ENCODE measurements at regions not wholly inside any gene's neighbourhood (a gene's known extent, or its start where the extent isn't known, plus 50 kb on each side); places are given as distances from the start of the nearest gene placed in this dataset.

- no peak for TF ChIP-seq ZNF547 (CRISPR knock-in tag; IDR thresholded peaks at IDR 0.05)
- no peak for TF ChIP-seq HMGA1 (CRISPR knock-in tag; conservative IDR thresholded peaks at IDR 0.05)
- TF ChIP-seq SP2 (CRISPR knock-in tag; IDR thresholded peaks at IDR 0.05), result no peak
Measured at GRCh38 chrX:28223469-28223868, 242.2 kb upstream of the DCAF8L1 start (continued).

- H2AFZ ChIP-seq (ENCODE audit: low read length), result no peak overlapping the region
- no peak overlapping the region for H3K4me2 ChIP-seq (ENCODE audit: low read depth, low read length)
- H3K4me3 ChIP-seq (replicated peaks in 1 of 3; ENCODE audit: insufficient read depth in 1 of 3, low read depth in 2 of 3, low read length in 3 of 3), result no peak overlapping the region
- no peaks in the 10 kb centered on the region for H3K27me3 ChIP-seq (ENCODE audit: control insufficient read depth in 1 of 2, insufficient read depth in 2 of 2, low read length in 2 of 2)
- no peaks in the 10 kb centered on the region for H3K4me1 ChIP-seq (ENCODE audit: insufficient read depth, low read length)
- ChIA-PET POLR2A (no interaction called here), CTCF (ENCODE audit: low intra/inter-chr PET ratio, low total read pairs) (no interaction called here)
- H3K9ac ChIP-seq (ENCODE audit: insufficient read depth, low read depth, low read length), result no peak overlapping the region
- no peaks in the 10 kb centered on the region for H3K79me2 ChIP-seq (ENCODE audit: insufficient read depth, low read length)
- 0% methylated on average over 2 of the region's 2 CpGs for WGBS (ENCODE audit: low lambda C conversion rate)
- DNase-seq (ENCODE audit: low spot score) (no peak), ATAC-seq (no peak), FAIRE-seq (no peak)
- intact Hi-C loops (cut with micrococcal nuclease; ENCODE audit: unreplicated experiment) (no loop called here), in situ Hi-C loops (cut with HindIII; ENCODE audit: extremely low pct_ligation_motif_present, low pct_unique_long_range_greater_than_20kb) (no loop called here)
- no TSS peak for BruUV-seq (replicated peaks)
- no peaks in the 10 kb centered on the region for H3K36me3 ChIP-seq (replicated peaks in 1 of 2; ENCODE audit: control insufficient read depth in 1 of 2, insufficient read depth in 2 of 2, low read length in 2 of 2)
- H3K27ac ChIP-seq (ENCODE audit: extremely low read length, insufficient read depth, low read length), result no peak overlapping the region
- H4K20me1 ChIP-seq (ENCODE audit: insufficient read depth, low read length), result no peaks in the 10 kb centered on the region
- no peak for TF ChIP-seq ZSCAN22 (CRISPR knock-in tag; IDR thresholded peaks at IDR 0.05)
- no peak for TF ChIP-seq KAT2B (IDR thresholded peaks at IDR 0.05; ENCODE audit: borderline replicate concordance, low read depth, low read length)
- TF ChIP-seq FOXA3 (CRISPR knock-in tag; IDR thresholded peaks at IDR 0.05), result no peak
- no peak for TF ChIP-seq MZF1 (CRISPR knock-in tag; IDR thresholded peaks at IDR 0.05; ENCODE audit: borderline replicate concordance)
- no peak for TF ChIP-seq MXI1 (IDR thresholded peaks at IDR 0.05; ENCODE audit: borderline replicate concordance, low read depth, low read length)
- no peak for TF ChIP-seq ZNF292 (CRISPR knock-in tag; IDR thresholded peaks at IDR 0.05; ENCODE audit: borderline replicate concordance, low read depth)
- no peak for TF ChIP-seq ZNF20 (CRISPR knock-in tag; IDR thresholded peaks at IDR 0.05)
- H3K9me3 ChIP-seq (ENCODE audit: low read length), result no peaks in the 10 kb centered on the region
Measured at GRCh38 chrX:28205905-28206304, 224.7 kb upstream of the DCAF8L1 start.

GRCh38 chrX:28205126-28205525 lies 223.9 kb upstream of the DCAF8L1 start:
- ChIA-PET CTCF (ENCODE audit: low intra/inter-chr PET ratio, low total read pairs) (no interaction called here), POLR2A (no interaction called here)
- no peaks in the 10 kb centered on the region for H3K9me3 ChIP-seq (ENCODE audit: low read length)
- H3K9ac ChIP-seq (ENCODE audit: insufficient read depth, low read depth, low read length), result no peak overlapping the region
- H3K36me3 ChIP-seq (replicated peaks in 1 of 2; ENCODE audit: control insufficient read depth in 1 of 2, insufficient read depth in 2 of 2, low read length in 2 of 2), result no peaks in the 10 kb centered on the region
- H3K27me3 ChIP-seq (ENCODE audit: control insufficient read depth in 1 of 2, insufficient read depth in 2 of 2, low read length in 2 of 2), result no peaks in the 10 kb centered on the region
- H4K20me1 ChIP-seq (ENCODE audit: insufficient read depth, low read length), result no peaks in the 10 kb centered on the region
- H3K4me1 ChIP-seq (ENCODE audit: insufficient read depth, low read length), result no peaks in the 10 kb centered on the region
- H3K27ac ChIP-seq (ENCODE audit: extremely low read length, insufficient read depth, low read length), result no peak overlapping the region
- DNase-seq (ENCODE audit: low spot score) (no peak), ATAC-seq (no peak), FAIRE-seq (no peak)
- no TSS peak for BruUV-seq (replicated peaks)
- intact Hi-C loops (cut with micrococcal nuclease; ENCODE audit: unreplicated experiment), result no loop called here
- H2AFZ ChIP-seq (ENCODE audit: low read length), result no peak overlapping the region
- no peak overlapping the region for H3K4me2 ChIP-seq (ENCODE audit: low read depth, low read length)
- in situ Hi-C loops (cut with HindIII; ENCODE audit: extremely low pct_ligation_motif_present, low pct_unique_long_range_greater_than_20kb), result no loop called here
- no peak overlapping the region for H3K4me3 ChIP-seq (replicated peaks in 1 of 3; ENCODE audit: insufficient read depth in 1 of 3, low read depth in 2 of 3, low read length in 3 of 3)
- H3K79me2 ChIP-seq (ENCODE audit: insufficient read depth, low read length), result no peaks in the 10 kb centered on the region
- no peak for TF ChIP-seq NFAT5 (CRISPR knock-in tag; IDR thresholded peaks at IDR 0.05)
- no peak for TF ChIP-seq MYNN (CRISPR knock-in tag; IDR thresholded peaks at IDR 0.05; ENCODE audit: low read depth)
- no peak for TF ChIP-seq PCBP1 (IDR thresholded peaks at IDR 0.05; ENCODE audit: borderline replicate concordance, low read depth, low read length)
- TF ChIP-seq HNF4A (CRISPR knock-in tag; IDR thresholded peaks at IDR 0.05), result no peak
- TF ChIP-seq HMGA1 (CRISPR knock-in tag; conservative IDR thresholded peaks at IDR 0.05), result no peak
